ENCODE measurements at regions not wholly inside any gene's neighbourhood (a gene's known extent, or its start where the extent isn't known, plus 50 kb on each side); places are given as distances from the start of the nearest gene placed in this dataset.

- no peak overlapping the region for H2BK20ac ChIP-seq (ENCODE audit: low read length)
- no peak overlapping the region for H2BK12ac ChIP-seq (ENCODE audit: low read depth, low read length)
- H4K20me1 ChIP-seq (replicated peaks in 1 of 2; ENCODE audit: control insufficient read depth in 1 of 2, insufficient read depth in 2 of 2, low read length in 2 of 2): no peaks in the 10 kb centered on the region
- H3K9ac ChIP-seq (replicated peaks in 1 of 4; ENCODE audit: extremely low read depth in 1 of 4, low read depth in 3 of 4, low read length in 3 of 4): no peak overlapping the region
- H3K4me2 ChIP-seq (ENCODE audit: insufficient read depth in 1 of 2, low read depth in 2 of 2, low read length in 2 of 2): no peak overlapping the region
- H4K91ac ChIP-seq (replicated peaks; ENCODE audit: insufficient read length, low read length): no peak overlapping the region
- ChIA-PET CTCF (ENCODE audit: partially characterized antibody) (interaction anchor here (0.6 to 1.2 kb wide), 3 partner anchors 139 to 582 kb away, joined by 3 to 4 read pairs (median 3); no protein-coding TSS in a partner anchor), POLR2A (ENCODE audit: partially characterized antibody) (interaction anchor here (1.4 kb wide), 1 partner anchor 13 kb away, joined by 6 read pairs; no protein-coding TSS in a partner anchor)
- no peak for DNase-seq (ENCODE audit: low read depth in 1 of 2, low spot score in 2 of 2)
- no peak overlapping the region for H3K27ac ChIP-seq (ENCODE audit: low read depth, low read length)
- H2BK120ac ChIP-seq (replicated peaks; ENCODE audit: low read depth, low read length): no peak overlapping the region
- H2AFZ ChIP-seq (ENCODE audit: low read length): no peak overlapping the region
- no peak overlapping the region for H3K23ac ChIP-seq (ENCODE audit: insufficient read length)
- H3K18ac ChIP-seq (ENCODE audit: extremely low read depth, low read length): no peak overlapping the region
- FAIRE-seq: no peak
- no peak overlapping the region for H4K8ac ChIP-seq (ENCODE audit: extremely low read depth, insufficient read depth, low read length)
- no peaks in the 10 kb centered on the region for H3K79me2 ChIP-seq (ENCODE audit: control insufficient read depth in 1 of 2, insufficient read depth in 2 of 2, low read length in 2 of 2)
- 0 out of 7 replicates have a peak, but pooled peaks cover 0 to 5% (median 0%) of the 10 kb centered on the region in 4 experiments for H3K4me1 ChIP-seq (replicated peaks in 1 of 4; ENCODE audit: control insufficient read depth in 3 of 4, insufficient read depth in 4 of 4, low read length in 3 of 4)
- no peaks in the 10 kb centered on the region for H3K9me3 ChIP-seq (ENCODE audit: insufficient read depth in 2 of 2, low read depth in 1 of 2, low read length in 1 of 2)
- no peaks in the 10 kb centered on the region for H3K23me2 ChIP-seq (ENCODE audit: low read depth, low read length)
- no peak overlapping the region for H4K5ac ChIP-seq (ENCODE audit: insufficient read length, low read depth, low read length)
- H3K79me1 ChIP-seq (ENCODE audit: low read depth, low read length): no peaks in the 10 kb centered on the region
- H3K56ac ChIP-seq (replicated peaks; ENCODE audit: insufficient read length, low read depth, low read length): no peak overlapping the region
- no peak overlapping the region for H3K14ac ChIP-seq (ENCODE audit: insufficient read length)
- no peak overlapping the region for H3K4ac ChIP-seq (replicated peaks; ENCODE audit: insufficient read length, low read depth, low read length)
- TF ChIP-seq CBX8 (IDR thresholded peaks at IDR 0.05; ENCODE audit: borderline replicate concordance, low read depth, low read length): no peak
- no peak for TF ChIP-seq NRF1 (IDR thresholded peaks at IDR 0.05; ENCODE audit: low read depth, low read length)
- no peak for TF ChIP-seq POU5F1 (IDR thresholded peaks at IDR 0.05; ENCODE audit: low read depth, low read length)
- no peak for TF ChIP-seq EGR1 (IDR thresholded peaks at IDR 0.05; ENCODE audit: borderline replicate concordance, low read depth, low read length)
- no peak for TF ChIP-seq CTBP2 (IDR thresholded peaks at IDR 0.05; ENCODE audit: borderline replicate concordance, insufficient read depth, insufficient read length, low read length)
- TF ChIP-seq SRF (IDR thresholded peaks at IDR 0.05; ENCODE audit: low read depth, low read length): no peak
- no peak for TF ChIP-seq EP300 (IDR thresholded peaks at IDR 0.05; ENCODE audit: borderline replicate concordance in 1 of 2, low read depth in 2 of 2, low read length in 2 of 2)
- no peak for TF ChIP-seq ASH2L (IDR thresholded peaks at IDR 0.05; ENCODE audit: low read length)
- TF ChIP-seq POLR2AphosphoS5 (IDR thresholded peaks at IDR 0.05; ENCODE audit: low read depth, low read length): no peak
- no peak for TF ChIP-seq TAF7 (optimal IDR thresholded peaks at IDR 0.05; ENCODE audit: borderline replicate concordance, low read depth, low read length)
- no peak for TF ChIP-seq MAFK (IDR thresholded peaks at IDR 0.05; ENCODE audit: low read depth, low read length)
- no peak for TF ChIP-seq TEAD4 (IDR thresholded peaks at IDR 0.05; ENCODE audit: low read depth, low read length)
- no peak for TF ChIP-seq SUZ12 (IDR thresholded peaks at IDR 0.05; ENCODE audit: low read length)
- no peak overlapping the region for H3K4me3 ChIP-seq (ENCODE audit: extremely low read depth in 1 of 4, insufficient read depth in 2 of 4, low read depth in 3 of 4, low read length in 4 of 4)
- H3K36me3 ChIP-seq (ENCODE audit: control insufficient read depth in 2 of 4, insufficient read depth in 4 of 4, low read length in 3 of 4): no peaks in the 10 kb centered on the region
- 82% methylated on average over 3 of the region's 3 CpGs; no CpG with 5 or more reads in 1 of the 2 experiments for WGBS, 2 experiments (ENCODE audit: extremely low coverage in 1 of 2, insufficient coverage in 1 of 2, insufficient read length in 1 of 2, insufficient replicate concordance in 2 of 2, low coverage in 1 of 2, low lambda C conversion rate in 2 of 2, missing lambda C conversion rate in 1 of 2)
- no peak overlapping the region for H2BK15ac ChIP-seq (ENCODE audit: low read length)
- no peak overlapping the region for H2AK5ac ChIP-seq (ENCODE audit: low read depth, low read length)
- H2BK5ac ChIP-seq (ENCODE audit: low read depth, low read length): no peak overlapping the region
- no peaks in the 10 kb centered on the region for H3K27me3 ChIP-seq (replicated peaks in 1 of 4; ENCODE audit: control insufficient read depth in 3 of 4, extremely low read depth in 1 of 4, insufficient read depth in 3 of 4, low read length in 3 of 4)
Observed at GRCh38 chr20:10806539-10806938, 132.7 kb upstream of the JAG1 start.

Measured in H1 (cell line).